HCT116 (cell line): ENCODE measurements at regions not wholly inside any gene's neighbourhood (a gene's known extent, or its start where the extent isn't known, plus 50 kb on each side); places are given as distances from the start of the nearest gene placed in this dataset.

Experiments used
- ATAC-seq: fragments of 200-7000 bp; cut with Tn5 transposase; 2 replicates; pipeline ENCODE4 v1.9.1; 2020; ENCODE audit warnings: mild to moderate bottlenecking, moderate library complexity
- BruUV-seq: library from RNA; stranded (reverse); fragments of 400-500 nt; replicated peaks from 2 replicates; lab custom pipeline; 2021; lab: Mats Ljungman, UMichigan
- CTCF ChIA-PET: fragments of 300-600 bp; sonication (Branson Sonifier 250); formaldehyde crosslinking; loops from one replicate; lab custom pipeline; 2021; ENCODE audit warnings: antibody characterized with exemption; lab: Charles Lee
- POLR2A ChIA-PET: fragments of 300-600, 350-600 bp; sonication (Branson Sonifier 250); formaldehyde crosslinking; loops from one replicate; lab custom pipeline; 2021; ENCODE audit warnings: antibody characterized with exemption; lab: Charles Lee
- RAD21 ChIA-PET, 2 experiments: fragments of 300-600 bp; sonication (Branson Sonifier 250); formaldehyde crosslinking; loops; one replicate each; lab custom pipeline; 2023; ENCODE audit warnings: low total read pairs in 2 of 2; ENCODE audit not compliant: uncharacterized antibody in 2 of 2, unreplicated experiment in 2 of 2, low non-redundant PET in 1 of 2; lab: Charles Lee
- DNase-seq: peaks from one replicate; pipeline ENCODE4 v3.0.0-alpha.2; 2010; ENCODE audit warnings: low read depth, low spot score
- H2AFZ ChIP-seq: fragments of 200-600 bp; shearing (Covaris generic), sonication (generic); 2 replicates; pipeline ENCODE4 v1.6.1; 2017; ENCODE audit warnings: low read depth, mixed run types, mixed read lengths, antibody characterized with exemption, low read length; ENCODE audit not compliant: poor library complexity, severe bottlenecking
- H3K27ac ChIP-seq: 2 replicates; pipeline ENCODE4 v1.5.1; 2012; ENCODE audit warnings: low read depth, low read length
- H3K27me3 ChIP-seq: fragments of 200-600 bp; sonication (generic); 2 replicates; pipeline ENCODE4 v1.6.1; 2016; ENCODE audit warnings: mixed run types, low read length, mixed read lengths; ENCODE audit not compliant: insufficient read depth
- H3K36me3 ChIP-seq, 2 experiments: fragments of 200-500 bp in 1 of 2; fragments of 200-600 bp in 1 of 2; sonication (Bioruptor generic) in 1 of 2; sonication (generic) in 1 of 2; 2 replicates each; pipeline versions ENCODE4 v1.5.1 to v1.6.1; 2014 to 2016; ENCODE audit warnings: low read length in 2 of 2, inconsistent platforms in 1 of 2, mixed read lengths in 1 of 2, mixed run types in 1 of 2; ENCODE audit not compliant: insufficient read depth in 2 of 2, control insufficient read depth in 1 of 2
- H3K4me1 ChIP-seq, 2 experiments: fragments of 200-600 bp in 1 of 2; sonication (generic) in 1 of 2; 2 replicates each; pipeline versions ENCODE4 v1.5.1 to v1.6.1; 2012 to 2017; ENCODE audit warnings: low read length in 2 of 2, inconsistent platforms in 1 of 2, mild to moderate bottlenecking in 1 of 2, mixed read lengths in 1 of 2, mixed run types in 1 of 2, moderate library complexity in 1 of 2; ENCODE audit not compliant: insufficient read depth in 2 of 2, control insufficient read depth in 1 of 2
- H3K4me2 ChIP-seq: fragments of 200-600 bp; sonication (generic); 2 replicates; pipeline ENCODE4 v1.6.1; 2017; ENCODE audit warnings: mixed run types, low read length, mixed read lengths
- H3K4me3 ChIP-seq, 2 experiments: fragments of 200-600 bp in 1 of 2; sonication (generic) in 1 of 2; replicated peaks in 1 of 2; 2 replicates each; pipeline ENCODE4 v1.5.1; 2011 to 2016; ENCODE audit warnings: low read length in 2 of 2, control low read depth in 1 of 2, low read depth in 1 of 2, mild to moderate bottlenecking in 1 of 2, mixed read lengths in 1 of 2, mixed run types in 1 of 2
- H3K79me2 ChIP-seq: fragments of 200-600 bp; sonication (generic); 2 replicates; pipeline ENCODE4 v1.6.1; 2017; ENCODE audit warnings: mild to moderate bottlenecking, mixed run types, low read length, moderate library complexity, mixed read lengths; ENCODE audit not compliant: insufficient read depth
- H3K9ac ChIP-seq: fragments of 200-600 bp; sonication (generic); 2 replicates; pipeline ENCODE4 v1.6.1; 2016; ENCODE audit warnings: low read length, mixed read lengths
- H3K9me2 ChIP-seq: fragments of 200-600 bp; sonication (generic), shearing (Covaris generic); 2 replicates; pipeline ENCODE4 v1.6.1; 2017; ENCODE audit warnings: mixed run types, mild to moderate bottlenecking, moderate library complexity; ENCODE audit not compliant: insufficient read depth
- H3K9me3 ChIP-seq, 2 experiments: fragments of 200-500 bp in 1 of 2; fragments of 200-600 bp in 1 of 2; sonication (Bioruptor generic) in 1 of 2; sonication (generic) in 1 of 2; 2 replicates each; pipeline ENCODE4 v1.6.1; 2014 to 2017; ENCODE audit warnings: low read length in 2 of 2, mixed read lengths in 2 of 2, inconsistent platforms in 1 of 2, low read depth in 1 of 2, mild to moderate bottlenecking in 1 of 2, mixed run types in 1 of 2, moderate library complexity in 1 of 2; ENCODE audit not compliant: control insufficient read depth in 1 of 2, insufficient read depth in 1 of 2
- H4K20me1 ChIP-seq: fragments of 200-600 bp; sonication (generic), shearing (Covaris generic); 2 replicates; pipeline ENCODE4 v1.6.1; 2017; ENCODE audit warnings: mixed run types, mild to moderate bottlenecking, moderate library complexity; ENCODE audit not compliant: insufficient read depth
- CTCF ChIP-seq, 3 experiments: fragments of 200-600 bp in 1 of 3; sonication (generic) in 1 of 3; IDR thresholded peaks in 2 of 3; conservative IDR thresholded peaks in 1 of 3; 2 replicates each; pipeline ENCODE4 v1.5.1; 2012 to 2017; ENCODE audit warnings: low read depth in 2 of 3, low read length in 2 of 3, antibody characterized with exemption in 1 of 3, borderline replicate concordance in 1 of 3, control low read depth in 1 of 3, mild to moderate bottlenecking in 1 of 3, mixed read lengths in 1 of 3, mixed run types in 1 of 3, moderate library complexity in 1 of 3; ENCODE audit not compliant: insufficient read depth in 1 of 3
- EGR1 ChIP-seq: IDR thresholded peaks from 2 replicates; pipeline ENCODE4 v1.6.1; 2012; ENCODE audit warnings: low read depth
- EZH2phosphoT487 ChIP-seq: fragments of 200-600 bp; IDR thresholded peaks from 2 replicates; pipeline ENCODE4 v1.6.1; 2018; ENCODE audit warnings: antibody characterized with exemption, borderline replicate concordance
- MAX ChIP-seq: IDR thresholded peaks from 2 replicates; pipeline ENCODE4 v1.6.1; 2012
- SP1 ChIP-seq: IDR thresholded peaks from 2 replicates; pipeline ENCODE4 v1.6.1; 2012; ENCODE audit warnings: low read depth
- ZBTB33 ChIP-seq: IDR thresholded peaks from 2 replicates; pipeline ENCODE4 v1.6.1; 2011; ENCODE audit warnings: mild to moderate bottlenecking, low read length, moderate library complexity; ENCODE audit not compliant: insufficient replicate concordance; ENCODE audit errors: extremely low read depth
- intact Hi-C: fragments of 100-400 bp; cut with micrococcal nuclease; formaldehyde crosslinking; loops from 2 replicates; pipeline ENCODE4 v1.10.0; 2022

- TF ChIP-seq ZBTB33 (no peak), SP1 (no peak), MAX (no peak)
Observed at GRCh38 chr10:57898231-57898630, 369.5 kb downstream of the IPMK start (continued).

GRCh38 chr10:57897611-57898010, 370.1 kb downstream of the IPMK start:
- Histone ChIP-seq H2AFZ (no peak overlapping the region), H3K9me2 (no peaks in the 10 kb centered on the region), H3K27me3 (no peaks in the 10 kb centered on the region), H3K9me3 (no peaks in the 10 kb centered on the region; a peak in 2 of 4 replicates), H3K9ac (no peak overlapping the region), H3K4me3 (no peak overlapping the region), H3K4me1 (no peaks in the 10 kb centered on the region), H3K4me2 (no peak overlapping the region), H4K20me1 (no peaks in the 10 kb centered on the region), H3K27ac (no peak overlapping the region), H3K36me3 (no peaks in the 10 kb centered on the region), H3K79me2 (no peaks in the 10 kb centered on the region)
- TF ChIP-seq EGR1 (no peak), EZH2phosphoT487 (no peak), CTCF (IDR thresholded peaks at IDR 0.05 in 2 of 3, conservative IDR thresholded peaks at IDR 0.05 in 1 of 3; ENCODE audit: borderline replicate concordance in 1 of 3, insufficient read depth in 1 of 3, low read depth in 2 of 3, low read length in 2 of 3) (no peak)
- ATAC-seq, result no peak
- CTCF ChIA-PET, result no interaction called here
- intact Hi-C loops, result no loop called here
- no TSS peak for BruUV-seq
- POLR2A ChIA-PET, result no interaction called here
- RAD21 ChIA-PET, result no interaction called here
- DNase-seq, result no peak
